Esophagus squamous epithelium (tissue), 4 donors: ENCODE measurements at regions not wholly inside any gene's neighbourhood (a gene's known extent, or its start where the extent isn't known, plus 50 kb on each side); places are given as distances from the start of the nearest gene placed in this dataset.

Source experiments
- CTCF ChIP-seq, 6 experiments: fragments of 450-650 bp in 4 of 6; fragments of 200-600 bp in 2 of 6; sonication (generic) in 2 of 6; IDR thresholded peaks; one replicate each; pipeline ENCODE4 v1.5.1; 2016 to 2019; ENCODE audit warnings: antibody characterized with exemption in 6 of 6, mild to moderate bottlenecking in 4 of 6, moderate library complexity in 4 of 6
- POLR2A ChIP-seq, 4 donors: fragments of 450-650 bp; IDR thresholded peaks; one replicate each; pipeline ENCODE4 v1.6.1; 2017; ENCODE audit warnings: antibody characterized with exemption in 4 of 4, mild to moderate bottlenecking in 4 of 4, moderate library complexity in 3 of 4

GRCh38 chr4:112036886-112037285, 108.4 kb upstream of the FAM241A start:
- TF ChIP-seq POLR2A (IDR thresholded peaks at IDR 0.05): no peak
- no peak for TF ChIP-seq CTCF (IDR thresholded peaks at IDR 0.05)
